Heart left ventricle (tissue), 13 donors: ENCODE measurements at regions not wholly inside any gene's neighbourhood (a gene's known extent, or its start where the extent isn't known, plus 50 kb on each side); places are given as distances from the start of the nearest gene placed in this dataset.

Experiments used
- POLR2A ChIP-seq, 2 donors: fragments of 450-650 bp; IDR thresholded peaks; one replicate each; pipeline ENCODE4 v1.6.1; 2017; ENCODE audit warnings: antibody characterized with exemption in 2 of 2, mild to moderate bottlenecking in 2 of 2, moderate library complexity in 2 of 2
- TF ChIP-seq, protein P1 (sequence below), 12 donors: fragments of 200-600 bp; sonication (generic) in 4 of 12; IDR thresholded peaks; one replicate each; pipeline versions ENCODE4 v1.5.0 to v1.8.0; 2018 to 2022; ENCODE audit warnings: antibody characterized with exemption in 12 of 12, mild to moderate bottlenecking in 5 of 12
- donor health status: ischemic (EF 13 %, LVEDD 7.1; RV severe dilation, severe dysfunction).
- donor health status: DM: no; HTN: yes; CAD: no.
- donor health status: DM: no; HTN: no; CAD: no.
- donor health status: ischemic (EF 25% LVEDD 6.9; RV normal size, moderate dysfunction).
- donor health status: ischemic (EF 25% LVEDD 5.7; RV mildly dilated, moderate dysfunction).
- donor health status: ischemic (EF 35%, LVEDD 5.7; RV mildly dilated, moderate dysfunction).
- donor health status: nonischemic (EF 11% LVEDD 7.7; RV severe dilation, severe dysfunction).
- donor health status: DM: yes; HTN: yes; CAD: no.
- donor health status: PGD.
- donor health status: ischemic (EF 29% LVEDD 5.4; RV normal size, mild dysfunction).
- donor health status: nonischemic (EF 23%, LVEDD 6.1; RV moderate dilation, normal function).

DNA sequence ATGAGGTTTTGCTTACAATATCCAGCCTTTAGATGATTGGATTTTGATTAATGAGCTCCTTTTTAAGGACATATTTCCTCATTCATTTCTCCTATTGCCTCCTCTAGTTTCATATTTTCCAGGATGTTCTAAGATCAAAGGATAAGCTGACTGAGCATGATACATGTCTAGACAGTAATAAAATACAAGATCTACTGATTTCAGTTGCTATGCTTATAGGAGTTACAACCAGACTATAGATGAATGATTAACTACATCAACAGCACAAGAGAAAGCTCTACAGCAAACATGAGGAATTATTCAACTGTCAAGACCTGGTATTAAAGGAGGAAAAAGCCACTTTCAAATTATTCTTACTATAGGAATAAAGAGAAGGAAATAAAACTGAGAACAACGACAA, 85.0 kb upstream of the LINC00305 start:
- TF ChIP-seq, protein P1, sequence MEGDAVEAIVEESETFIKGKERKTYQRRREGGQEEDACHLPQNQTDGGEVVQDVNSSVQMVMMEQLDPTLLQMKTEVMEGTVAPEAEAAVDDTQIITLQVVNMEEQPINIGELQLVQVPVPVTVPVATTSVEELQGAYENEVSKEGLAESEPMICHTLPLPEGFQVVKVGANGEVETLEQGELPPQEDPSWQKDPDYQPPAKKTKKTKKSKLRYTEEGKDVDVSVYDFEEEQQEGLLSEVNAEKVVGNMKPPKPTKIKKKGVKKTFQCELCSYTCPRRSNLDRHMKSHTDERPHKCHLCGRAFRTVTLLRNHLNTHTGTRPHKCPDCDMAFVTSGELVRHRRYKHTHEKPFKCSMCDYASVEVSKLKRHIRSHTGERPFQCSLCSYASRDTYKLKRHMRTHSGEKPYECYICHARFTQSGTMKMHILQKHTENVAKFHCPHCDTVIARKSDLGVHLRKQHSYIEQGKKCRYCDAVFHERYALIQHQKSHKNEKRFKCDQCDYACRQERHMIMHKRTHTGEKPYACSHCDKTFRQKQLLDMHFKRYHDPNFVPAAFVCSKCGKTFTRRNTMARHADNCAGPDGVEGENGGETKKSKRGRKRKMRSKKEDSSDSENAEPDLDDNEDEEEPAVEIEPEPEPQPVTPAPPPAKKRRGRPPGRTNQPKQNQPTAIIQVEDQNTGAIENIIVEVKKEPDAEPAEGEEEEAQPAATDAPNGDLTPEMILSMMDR (IDR thresholded peaks at IDR 0.05) = no peak
- no peak for TF ChIP-seq POLR2A (IDR thresholded peaks at IDR 0.05)
